ENCODE measurements at regions not wholly inside any gene's neighbourhood (a gene's known extent, or its start where the extent isn't known, plus 50 kb on each side); places are given as distances from the start of the nearest gene placed in this dataset.

DNA sequence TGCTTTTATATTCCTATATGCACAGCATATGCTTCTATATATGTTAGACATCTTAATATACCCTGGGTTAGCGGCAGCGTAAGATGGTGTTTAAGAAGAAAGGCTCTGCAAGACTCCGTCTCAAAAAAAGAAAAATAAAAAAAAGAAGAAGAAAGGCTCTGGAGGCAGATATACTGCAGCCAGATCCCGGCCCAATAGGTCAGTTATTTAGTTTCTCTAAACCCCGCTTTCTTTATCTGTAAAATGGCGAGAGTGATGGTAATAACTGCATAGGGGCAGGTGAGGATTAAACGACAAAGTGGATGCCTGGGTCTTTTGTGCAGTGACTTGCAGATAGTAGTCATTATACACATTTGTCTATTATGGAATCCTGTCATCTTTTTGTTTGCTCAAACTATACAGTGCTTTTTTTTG lies 115.2 kb downstream of the NAA11 start:
- no peak for TF ChIP-seq POLR2A (IDR thresholded peaks at IDR 0.05; ENCODE audit: low read length)
- TF ChIP-seq GATA1 (IDR thresholded peaks at IDR 0.05; ENCODE audit: low read depth, low read length) = no peak
